Erythroblast (primary cell): ENCODE measurements at regions not wholly inside any gene's neighbourhood (a gene's known extent, or its start where the extent isn't known, plus 50 kb on each side); places are given as distances from the start of the nearest gene placed in this dataset.

ENCODE experiments used
- GATA1 ChIP-seq: IDR thresholded peaks from 2 replicates; pipeline ENCODE4 v1.6.1; 2011; ENCODE audit warnings: low read depth, mild to moderate bottlenecking, control low read depth, low read length, moderate library complexity
- POLR2A ChIP-seq: IDR thresholded peaks from 2 replicates; pipeline ENCODE4 v1.6.1; 2011; ENCODE audit warnings: mild to moderate bottlenecking, low read length

DNA sequence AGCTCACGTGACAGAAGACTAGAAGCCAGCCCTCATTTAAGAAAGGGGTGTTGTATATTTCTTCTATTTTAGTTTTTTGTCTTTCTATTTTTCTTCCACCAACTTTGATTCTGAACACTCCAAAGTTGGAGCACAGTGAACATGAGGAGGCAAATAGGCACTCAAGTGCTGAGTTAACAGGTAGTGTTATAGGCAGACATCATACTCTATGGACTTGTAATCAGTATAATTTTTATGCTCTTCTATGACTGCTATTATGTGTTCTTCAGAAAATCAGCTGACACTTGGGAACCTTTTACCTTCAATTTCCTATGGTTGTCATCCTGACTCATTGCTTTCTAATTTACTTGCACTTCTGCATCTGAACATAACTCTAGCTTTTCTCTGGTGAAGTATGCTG lies 396.3 kb upstream of the EYS start:
- TF ChIP-seq POLR2A (no peak), GATA1 (no peak)
